ENCODE measurements at regions not wholly inside any gene's neighbourhood (a gene's known extent, or its start where the extent isn't known, plus 50 kb on each side); places are given as distances from the start of the nearest gene placed in this dataset.

- FAIRE-seq = no peak
- Histone ChIP-seq H3K23me2 (ENCODE audit: low read depth, low read length) (peaks cover 2% of the 10 kb centered on the region; the same call in 1 of the 2 replicates), H3K4me2 (ENCODE audit: insufficient read depth in 1 of 2, low read depth in 2 of 2, low read length in 2 of 2) (no peak overlapping the region), H4K5ac (ENCODE audit: insufficient read length, low read depth, low read length) (no peak overlapping the region), H3K9ac (replicated peaks in 1 of 4; ENCODE audit: extremely low read depth in 1 of 4, low read depth in 3 of 4, low read length in 3 of 4) (no peak overlapping the region), H2BK120ac (replicated peaks; ENCODE audit: low read depth, low read length) (no peak overlapping the region), H3K14ac (ENCODE audit: insufficient read length) (no peak overlapping the region), H3K23ac (ENCODE audit: insufficient read length) (no peak overlapping the region), H3K79me1 (ENCODE audit: low read depth, low read length) (no peaks in the 10 kb centered on the region), H3K4ac (replicated peaks; ENCODE audit: insufficient read length, low read depth, low read length) (no peak overlapping the region), H4K20me1 (replicated peaks in 1 of 2; ENCODE audit: control insufficient read depth in 1 of 2, insufficient read depth in 2 of 2, low read length in 2 of 2) (no peaks in the 10 kb centered on the region), H3K9me3 (ENCODE audit: insufficient read depth in 2 of 2, low read depth in 1 of 2, low read length in 1 of 2) (peaks cover 0 to 6% of the 10 kb centered on the region in 2 experiments; a peak in 1 of 4 replicates), H3K79me2 (ENCODE audit: control insufficient read depth in 1 of 2, insufficient read depth in 2 of 2, low read length in 2 of 2) (no peaks in the 10 kb centered on the region), H2AFZ (ENCODE audit: low read length) (no peak overlapping the region), H2BK12ac (ENCODE audit: low read depth, low read length) (no peak overlapping the region), H3K27ac (ENCODE audit: low read depth, low read length) (no peak overlapping the region), H4K91ac (replicated peaks; ENCODE audit: insufficient read length, low read length) (no peak overlapping the region), H2BK5ac (ENCODE audit: low read depth, low read length) (no peak overlapping the region), H3K36me3 (ENCODE audit: control insufficient read depth in 2 of 4, insufficient read depth in 4 of 4, low read length in 3 of 4) (no peaks in the 10 kb centered on the region), H2BK20ac (ENCODE audit: low read length) (no peak overlapping the region), H2AK5ac (ENCODE audit: low read depth, low read length) (no peak overlapping the region), H2BK15ac (ENCODE audit: low read length) (no peak overlapping the region), H3K4me3 (ENCODE audit: extremely low read depth in 1 of 4, insufficient read depth in 2 of 4, low read depth in 3 of 4, low read length in 4 of 4) (no peak overlapping the region), H3K27me3 (replicated peaks in 1 of 4; ENCODE audit: control insufficient read depth in 3 of 4, extremely low read depth in 1 of 4, insufficient read depth in 3 of 4, low read length in 3 of 4) (no peaks in the 10 kb centered on the region), H3K4me1 (replicated peaks in 1 of 4; ENCODE audit: control insufficient read depth in 3 of 4, insufficient read depth in 4 of 4, low read length in 3 of 4) (0 out of 7 replicates have a peak, but pooled peaks cover 0 to 2% (median 0%) of the 10 kb centered on the region in 4 experiments), H4K8ac (ENCODE audit: extremely low read depth, insufficient read depth, low read length) (no peak overlapping the region), H3K56ac (replicated peaks; ENCODE audit: insufficient read length, low read depth, low read length) (no peak overlapping the region), H3K18ac (ENCODE audit: extremely low read depth, low read length) (no peak overlapping the region)
- POLR2A ChIA-PET (ENCODE audit: partially characterized antibody) = no interaction called here
- TF ChIP-seq MAX (IDR thresholded peaks at IDR 0.05) (no peak), SIN3A (conservative IDR thresholded peaks at IDR 0.05 in 1 of 2, IDR thresholded peaks at IDR 0.05 in 1 of 2; ENCODE audit: low read depth in 1 of 2, low read length in 2 of 2) (no peak), BRCA1 (IDR thresholded peaks at IDR 0.05; ENCODE audit: low read depth, low read length) (no peak)
- CTCF ChIA-PET (ENCODE audit: partially characterized antibody) = interaction anchor here (0.6 to 1.4 kb wide), 2 partner anchors 114 to 698 kb away, joined by 3 to 4 read pairs; no protein-coding TSS in a partner anchor
- DNase-seq (ENCODE audit: low read depth in 1 of 2, low spot score in 2 of 2) = no peak
- WGBS, 2 experiments (ENCODE audit: extremely low coverage in 1 of 2, insufficient coverage in 1 of 2, insufficient read length in 1 of 2, insufficient replicate concordance in 2 of 2, low coverage in 1 of 2, low lambda C conversion rate in 2 of 2, missing lambda C conversion rate in 1 of 2) = 92% methylated on average over 5 of the region's 5 CpGs; no CpG with 5 or more reads in 1 of the 2 experiments
These were observed 234.1 kb upstream of the ZFP64 start for GRCh38 chr20:52425701-52426100.

Data from H1 (cell line).